HEK293 (cell line): ENCODE measurements at regions not wholly inside any gene's neighbourhood (a gene's known extent, or its start where the extent isn't known, plus 50 kb on each side); places are given as distances from the start of the nearest gene placed in this dataset.

Source experiments
- CTCF ChIP-seq: fragments of 450-650 bp; formaldehyde crosslinking; IDR thresholded peaks from 2 replicates; pipeline ENCODE4 v1.5.1; 2016; ENCODE audit warnings: missing biosample characterization, missing genetic modification characterization
- ZNF121 ChIP-seq: fragments of 450-650 bp; formaldehyde crosslinking; IDR thresholded peaks from 2 replicates; pipeline ENCODE4 v1.5.1; 2016; ENCODE audit warnings: missing biosample characterization, missing genetic modification characterization
- ZNF274 ChIP-seq, 2 experiments: fragments of 200-500 bp in 1 of 2; fragments of 450-650 bp in 1 of 2; sonication (Bioruptor generic) in 1 of 2; formaldehyde crosslinking in 1 of 2; IDR thresholded peaks; 2 replicates each; pipeline versions ENCODE4 v1.5.1 to v1.6.1; 2014 to 2016; ENCODE audit warnings: borderline replicate concordance in 1 of 2, inconsistent platforms in 1 of 2, low read length in 1 of 2, missing biosample characterization in 1 of 2, missing genetic modification characterization in 1 of 2

GRCh38 chr3:106068381-106068780 is 199.6 kb upstream of the CBLB start:
- TF ChIP-seq CTCF (tag by site-specific recombination) (no peak), ZNF121 (tag by site-specific recombination) (no peak), ZNF274 (IDR thresholded peaks at IDR 0.05; ENCODE audit: low read length) (no peak), ZNF274 (tag by site-specific recombination; IDR thresholded peaks at IDR 0.05; ENCODE audit: borderline replicate concordance) (no peak)
